ENCODE measurements at regions not wholly inside any gene's neighbourhood (a gene's known extent, or its start where the extent isn't known, plus 50 kb on each side); places are given as distances from the start of the nearest gene placed in this dataset.

DNA sequence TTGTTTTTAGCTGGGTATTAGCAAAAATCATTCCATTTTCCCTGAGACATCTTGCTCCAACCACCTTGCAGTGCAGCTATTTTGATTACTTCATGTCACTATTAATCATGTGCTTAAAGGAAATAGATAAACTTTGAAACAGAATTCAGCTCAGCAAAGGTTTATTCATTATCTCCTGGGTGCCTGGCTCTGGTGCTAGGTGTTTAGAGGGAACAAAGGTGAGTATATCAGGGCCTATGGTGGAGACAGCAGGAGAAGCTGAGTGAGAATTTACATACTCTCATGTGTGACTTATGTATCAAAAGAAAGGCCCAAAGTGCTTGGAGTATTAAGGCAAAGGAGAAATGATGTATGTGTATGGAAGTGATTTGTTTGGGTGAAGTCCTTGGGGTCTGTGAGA, 63.8 kb upstream of the BMP2 start:
- TF ChIP-seq POLR2A (IDR thresholded peaks at IDR 0.05; ENCODE audit: borderline replicate concordance, extremely low read depth, insufficient read depth, insufficient read length), result no peak
- no peak for TF ChIP-seq ZNF274 (IDR thresholded peaks at IDR 0.05; ENCODE audit: low read depth, low read length)
- TF ChIP-seq POLR2AphosphoS5 (IDR thresholded peaks at IDR 0.05; ENCODE audit: low read depth, low read length), result no peak
- TF ChIP-seq, protein P1, sequence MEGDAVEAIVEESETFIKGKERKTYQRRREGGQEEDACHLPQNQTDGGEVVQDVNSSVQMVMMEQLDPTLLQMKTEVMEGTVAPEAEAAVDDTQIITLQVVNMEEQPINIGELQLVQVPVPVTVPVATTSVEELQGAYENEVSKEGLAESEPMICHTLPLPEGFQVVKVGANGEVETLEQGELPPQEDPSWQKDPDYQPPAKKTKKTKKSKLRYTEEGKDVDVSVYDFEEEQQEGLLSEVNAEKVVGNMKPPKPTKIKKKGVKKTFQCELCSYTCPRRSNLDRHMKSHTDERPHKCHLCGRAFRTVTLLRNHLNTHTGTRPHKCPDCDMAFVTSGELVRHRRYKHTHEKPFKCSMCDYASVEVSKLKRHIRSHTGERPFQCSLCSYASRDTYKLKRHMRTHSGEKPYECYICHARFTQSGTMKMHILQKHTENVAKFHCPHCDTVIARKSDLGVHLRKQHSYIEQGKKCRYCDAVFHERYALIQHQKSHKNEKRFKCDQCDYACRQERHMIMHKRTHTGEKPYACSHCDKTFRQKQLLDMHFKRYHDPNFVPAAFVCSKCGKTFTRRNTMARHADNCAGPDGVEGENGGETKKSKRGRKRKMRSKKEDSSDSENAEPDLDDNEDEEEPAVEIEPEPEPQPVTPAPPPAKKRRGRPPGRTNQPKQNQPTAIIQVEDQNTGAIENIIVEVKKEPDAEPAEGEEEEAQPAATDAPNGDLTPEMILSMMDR (IDR thresholded peaks at IDR 0.05 in 2 of 3, conservative IDR thresholded peaks at IDR 0.05 in 1 of 3; ENCODE audit: borderline replicate concordance in 1 of 3, insufficient read depth in 1 of 3, low read depth in 2 of 3, low read length in 2 of 3), result no peak
- TF ChIP-seq EZH2 (IDR thresholded peaks at IDR 0.05), result no peak
- TF ChIP-seq EZH2phosphoT487 (IDR thresholded peaks at IDR 0.05; ENCODE audit: borderline replicate concordance), result no peak
- TF ChIP-seq TCF7L2 (IDR thresholded peaks at IDR 0.05; ENCODE audit: borderline replicate concordance, extremely low read depth, insufficient read depth, insufficient read length), result no peak
- TF ChIP-seq, protein P2, sequence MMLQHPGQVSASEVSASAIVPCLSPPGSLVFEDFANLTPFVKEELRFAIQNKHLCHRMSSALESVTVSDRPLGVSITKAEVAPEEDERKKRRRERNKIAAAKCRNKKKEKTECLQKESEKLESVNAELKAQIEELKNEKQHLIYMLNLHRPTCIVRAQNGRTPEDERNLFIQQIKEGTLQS (IDR thresholded peaks at IDR 0.05), result no peak
- TF ChIP-seq, protein P3, sequence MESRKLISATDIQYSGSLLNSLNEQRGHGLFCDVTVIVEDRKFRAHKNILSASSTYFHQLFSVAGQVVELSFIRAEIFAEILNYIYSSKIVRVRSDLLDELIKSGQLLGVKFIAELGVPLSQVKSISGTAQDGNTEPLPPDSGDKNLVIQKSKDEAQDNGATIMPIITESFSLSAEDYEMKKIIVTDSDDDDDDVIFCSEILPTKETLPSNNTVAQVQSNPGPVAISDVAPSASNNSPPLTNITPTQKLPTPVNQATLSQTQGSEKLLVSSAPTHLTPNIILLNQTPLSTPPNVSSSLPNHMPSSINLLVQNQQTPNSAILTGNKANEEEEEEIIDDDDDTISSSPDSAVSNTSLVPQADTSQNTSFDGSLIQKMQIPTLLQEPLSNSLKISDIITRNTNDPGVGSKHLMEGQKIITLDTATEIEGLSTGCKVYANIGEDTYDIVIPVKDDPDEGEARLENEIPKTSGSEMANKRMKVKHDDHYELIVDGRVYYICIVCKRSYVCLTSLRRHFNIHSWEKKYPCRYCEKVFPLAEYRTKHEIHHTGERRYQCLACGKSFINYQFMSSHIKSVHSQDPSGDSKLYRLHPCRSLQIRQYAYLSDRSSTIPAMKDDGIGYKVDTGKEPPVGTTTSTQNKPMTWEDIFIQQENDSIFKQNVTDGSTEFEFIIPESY (IDR thresholded peaks at IDR 0.05; ENCODE audit: extremely low read depth, insufficient replicate concordance, low read length), result no peak
- TF ChIP-seq JUND (IDR thresholded peaks at IDR 0.05), result no peak

All from HCT116 (cell line).